ENCODE measurements at regions not wholly inside any gene's neighbourhood (a gene's known extent, or its start where the extent isn't known, plus 50 kb on each side); places are given as distances from the start of the nearest gene placed in this dataset.

- no peaks in the 10 kb centered on the region for H3K9me3 ChIP-seq (ENCODE audit: control insufficient read depth, insufficient read depth, low read depth, low read length)
- no peak overlapping the region for H3K27ac ChIP-seq (ENCODE audit: extremely low read depth, low read depth, low read length)
- ChIA-PET POLR2A (no interaction called here), CTCF (interaction anchor here (1.1 kb wide), 1 partner anchor 32 kb away, joined by 3 read pairs; no protein-coding TSS in a partner anchor)
- H3K4me1 ChIP-seq (ENCODE audit: control insufficient read depth, insufficient read depth, low read length), result no peaks in the 10 kb centered on the region
- TF ChIP-seq ZBTB49 (tag by site-specific recombination; IDR thresholded peaks at IDR 0.05; ENCODE audit: low read depth) (no peak), REPIN1 (tag by site-specific recombination; IDR thresholded peaks at IDR 0.05; ENCODE audit: low read depth) (no peak), ZNF785 (tag by site-specific recombination; IDR thresholded peaks at IDR 0.05) (no peak)
- H3K36me3 ChIP-seq (ENCODE audit: control insufficient read depth in 2 of 2, insufficient read depth in 1 of 2, low read length in 2 of 2), result no peaks in the 10 kb centered on the region
- no peak overlapping the region for H3K4me3 ChIP-seq (ENCODE audit: low read depth, low read length)
Measured at GRCh38 chr5:67426961-67427849, 230.6 kb upstream of the CD180 start.

- Histone ChIP-seq H3K4me3 (ENCODE audit: low read depth, low read length) (no peak overlapping the region), H3K9me3 (ENCODE audit: control insufficient read depth, insufficient read depth, low read depth, low read length) (no peaks in the 10 kb centered on the region), H3K36me3 (ENCODE audit: control insufficient read depth in 2 of 2, insufficient read depth in 1 of 2, low read length in 2 of 2) (no peaks in the 10 kb centered on the region), H3K4me1 (ENCODE audit: control insufficient read depth, insufficient read depth, low read length) (no peaks in the 10 kb centered on the region), H3K27ac (ENCODE audit: extremely low read depth, low read depth, low read length) (no peak overlapping the region)
- ChIA-PET CTCF (no interaction called here), POLR2A (no interaction called here)
- TF ChIP-seq ATF2 (tag by site-specific recombination; IDR thresholded peaks at IDR 0.05; ENCODE audit: low read depth), result no peak
- TF ChIP-seq ZSCAN18 (tag by site-specific recombination; IDR thresholded peaks at IDR 0.05), result no peak
- no peak for TF ChIP-seq ZFP37 (tag by site-specific recombination; IDR thresholded peaks at IDR 0.05)
Measured at GRCh38 chr5:67425514-67425913, 228.9 kb upstream of the CD180 start.

GRCh38 chr5:67417839-67418238 is 221.2 kb upstream of the CD180 start:
- POLR2A ChIA-PET, result no interaction called here
- no peaks in the 10 kb centered on the region for H3K9me3 ChIP-seq (ENCODE audit: control insufficient read depth, insufficient read depth, low read depth, low read length)
- TF ChIP-seq GLI4 (tag by site-specific recombination; IDR thresholded peaks at IDR 0.05) (no peak), ZNF660 (tag by site-specific recombination; IDR thresholded peaks at IDR 0.05) (no peak), ZNF510 (tag by site-specific recombination; IDR thresholded peaks at IDR 0.05; ENCODE audit: insufficient replicate concordance) (no peak), HIC1 (tag by site-specific recombination; IDR thresholded peaks at IDR 0.05) (no peak), ZNF610 (tag by site-specific recombination; IDR thresholded peaks at IDR 0.05; ENCODE audit: borderline replicate concordance) (no peak), ZNF776 (tag by site-specific recombination; IDR thresholded peaks at IDR 0.05; ENCODE audit: borderline replicate concordance) (no peak), ZNF138 (tag by site-specific recombination; IDR thresholded peaks at IDR 0.05; ENCODE audit: borderline replicate concordance) (no peak), ZNF433 (tag by site-specific recombination; IDR thresholded peaks at IDR 0.05; ENCODE audit: low read depth) (no peak), ZFHX2 (tag by site-specific recombination; conservative IDR thresholded peaks at IDR 0.05) (no peak)
- H3K36me3 ChIP-seq (ENCODE audit: control insufficient read depth in 2 of 2, insufficient read depth in 1 of 2, low read length in 2 of 2), result no peaks in the 10 kb centered on the region
- CTCF ChIA-PET, result no interaction called here
- H3K27ac ChIP-seq (ENCODE audit: extremely low read depth, low read depth, low read length), result no peak overlapping the region
- H3K4me3 ChIP-seq (ENCODE audit: low read depth, low read length), result no peak overlapping the region
- no peaks in the 10 kb centered on the region for H3K4me1 ChIP-seq (ENCODE audit: control insufficient read depth, insufficient read depth, low read length)

Data from HEK293 (cell line).